IMR-90 (cell line): ENCODE measurements at regions not wholly inside any gene's neighbourhood (a gene's known extent, or its start where the extent isn't known, plus 50 kb on each side); places are given as distances from the start of the nearest gene placed in this dataset.

Experiments used
- ATAC-seq: fragments of 200-7000 bp; cut with Tn5 transposase; 2 replicates; pipeline ENCODE4 v1.9.1; 2020; ENCODE audit warnings: low read depth, mild to moderate bottlenecking, moderate library complexity
- BruUV-seq: library from RNA; stranded (reverse); fragments of 400-500 nt; replicated peaks from 2 replicates; lab custom pipeline; 2021; lab: Mats Ljungman, UMichigan
- CTCF ChIA-PET: fragments of 300-600 bp; formaldehyde crosslinking; extraction: SDS; loops from one replicate; lab custom pipeline; 2021; ENCODE audit warnings: antibody characterized with exemption; lab: Yijun Ruan, JAX
- POLR2A ChIA-PET: fragments of 300-600 bp; sonication (Branson Sonifier 250); formaldehyde crosslinking; loops from one replicate; lab custom pipeline; 2022; ENCODE audit warnings: antibody characterized with exemption; ENCODE audit not compliant: unreplicated experiment; lab: Charles Lee
- DNase-seq: peaks from one replicate; pipeline ENCODE4 v3.0.0; 2013
- H2AFZ ChIP-seq: replicated peaks from 2 replicates; pipeline ENCODE3; 2013; ENCODE audit warnings: low read length, mild to moderate bottlenecking; ENCODE audit not compliant: poor library complexity
- H2AK5ac ChIP-seq: 2 replicates; pipeline ENCODE4 v1.6.1; 2013; ENCODE audit warnings: low read depth, low read length, inconsistent platforms
- H2AK9ac ChIP-seq: replicated peaks from 2 replicates; pipeline ENCODE3; 2013; ENCODE audit warnings: mild to moderate bottlenecking, low read depth, low read length, moderate library complexity; ENCODE audit not compliant: poor library complexity
- H2BK120ac ChIP-seq: 2 replicates; pipeline ENCODE4 v1.6.1; 2013; ENCODE audit warnings: low read depth, low read length, inconsistent platforms
- H2BK15ac ChIP-seq: 3 replicates; pipeline ENCODE4 v1.6.1; 2013; ENCODE audit warnings: low read depth, low read length, inconsistent platforms
- H2BK20ac ChIP-seq: 2 replicates; pipeline ENCODE4 v1.6.1; 2013; ENCODE audit warnings: low read depth, mild to moderate bottlenecking, inconsistent platforms, low read length, moderate library complexity
- H2BK5ac ChIP-seq: 2 replicates; pipeline ENCODE4 v1.6.1; 2013; ENCODE audit warnings: mild to moderate bottlenecking, low read depth, low read length, inconsistent platforms; ENCODE audit not compliant: poor library complexity, severe bottlenecking
- H3K14ac ChIP-seq: replicated peaks from 2 replicates; pipeline ENCODE4 v1.6.1; 2013; ENCODE audit warnings: low read depth, low read length, inconsistent platforms
- H3K18ac ChIP-seq: 2 replicates; pipeline ENCODE4 v1.6.1; 2013; ENCODE audit warnings: low read depth, low read length, control low read depth
- H3K23ac ChIP-seq: 2 replicates; pipeline ENCODE4 v1.6.1; 2013; ENCODE audit warnings: low read depth, low read length, inconsistent platforms
- H3K27ac ChIP-seq: 2 replicates; pipeline ENCODE4 v1.5.1; 2013; ENCODE audit warnings: mild to moderate bottlenecking, control low read depth, low read length; ENCODE audit not compliant: insufficient read depth
- H3K27me3 ChIP-seq: 2 replicates; pipeline ENCODE4 v1.6.1; 2013; ENCODE audit warnings: low read length; ENCODE audit not compliant: control insufficient read depth, insufficient read depth
- H3K36me3 ChIP-seq: 2 replicates; pipeline ENCODE4 v1.6.1; 2013; ENCODE audit warnings: low read length, mixed read lengths; ENCODE audit not compliant: control insufficient read depth, insufficient read depth
- H3K4ac ChIP-seq: 2 replicates; pipeline ENCODE4 v1.6.1; 2013; ENCODE audit warnings: low read depth, low read length, inconsistent platforms
- H3K4me1 ChIP-seq: 2 replicates; pipeline ENCODE4 v1.6.1; 2013; ENCODE audit warnings: low read length, mixed read lengths; ENCODE audit not compliant: control insufficient read depth, insufficient read depth
- H3K4me2 ChIP-seq: 2 replicates; pipeline ENCODE4 v1.6.1; 2013; ENCODE audit warnings: low read depth, mild to moderate bottlenecking, control low read depth, low read length, moderate library complexity
- H3K4me3 ChIP-seq: 2 replicates; pipeline ENCODE4 v1.5.1; 2013; ENCODE audit warnings: low read depth, mild to moderate bottlenecking, control low read depth, low read length, moderate library complexity; ENCODE audit not compliant: insufficient read depth
- H3K56ac ChIP-seq: 2 replicates; pipeline ENCODE4 v1.6.1; 2013; ENCODE audit warnings: low read length, inconsistent platforms; ENCODE audit not compliant: insufficient read depth; ENCODE audit errors: extremely low read depth
- H3K79me1 ChIP-seq, 2 experiments: 2 replicates each; pipeline ENCODE4 v1.6.1; 2013; ENCODE audit warnings: low read length in 2 of 2, inconsistent platforms in 1 of 2, low read depth in 1 of 2
- H3K9ac ChIP-seq: 2 replicates; pipeline ENCODE4 v1.6.1; 2013; ENCODE audit warnings: low read depth, low read length, control low read depth
- H3K9me1 ChIP-seq: 2 replicates; pipeline ENCODE4 v1.6.1; 2013; ENCODE audit warnings: low read length, inconsistent platforms; ENCODE audit not compliant: insufficient read depth
- H3K9me3 ChIP-seq: 2 replicates; pipeline ENCODE4 v1.6.1; 2013; ENCODE audit warnings: low read length; ENCODE audit not compliant: control insufficient read depth, insufficient read depth
- H4K20me1 ChIP-seq: 2 replicates; pipeline ENCODE4 v1.6.1; 2013; ENCODE audit warnings: low read length, inconsistent platforms; ENCODE audit not compliant: insufficient read depth
- H4K5ac ChIP-seq: 2 replicates; pipeline ENCODE4 v1.6.1; 2013; ENCODE audit warnings: mild to moderate bottlenecking, low read depth, low read length, control low read depth
- H4K8ac ChIP-seq, 2 experiments: 2 replicates each; pipeline ENCODE4 v1.6.1; 2013; ENCODE audit warnings: low read depth in 2 of 2, low read length in 2 of 2, control low read depth in 1 of 2, inconsistent platforms in 1 of 2
- H4K91ac ChIP-seq: 2 replicates; pipeline ENCODE4 v1.6.1; 2013; ENCODE audit warnings: low read depth, low read length, inconsistent platforms; ENCODE audit not compliant: insufficient read depth
- CEBPB ChIP-seq: IDR thresholded peaks from 2 replicates; pipeline ENCODE4 v1.6.1; 2012; ENCODE audit warnings: low read depth, low read length, improper control_type of control experiment
- MAFK ChIP-seq: IDR thresholded peaks from 2 replicates; pipeline ENCODE4 v1.6.1; 2012; ENCODE audit warnings: low read depth, low read length, improper control_type of control experiment
- WGBS, 2 experiments: methylation state at CpG; one replicate each; pipeline versions ENCODE4 v1.1.5 to v1.1.7; 2013; ENCODE audit warnings: missing lambda C conversion rate in 2 of 2; ENCODE audit not compliant: insufficient read length in 1 of 2; ENCODE audit errors: extremely low coverage in 2 of 2; 5-methylcytosine and 5-hydroxymethylcytosine counted together
- dilution Hi-C: fragments of 300-500 bp; cut with HindIII; formaldehyde crosslinking; loops from one replicate; pipeline ENCODE4 v1.14.3; 2018; ENCODE audit warnings: low sequenced_read_pairs; ENCODE audit not compliant: unreplicated experiment
- in situ Hi-C: fragments of 300-500 bp; cut with MboI; formaldehyde crosslinking; loops from 3 replicates; pipeline ENCODE4 v1.14.3; 2019; ENCODE audit warnings: low sequenced_read_pairs, inconsistent platforms, mixed read lengths
- intact Hi-C: fragments of 100-400 bp; cut with micrococcal nuclease; formaldehyde crosslinking; loops from 2 replicates; pipeline ENCODE4 v1.10.0; 2022
- TF ChIP-seq, protein P1 (sequence below): conservative IDR thresholded peaks from 2 replicates; pipeline ENCODE4 v1.5.1; 2012; ENCODE audit warnings: mild to moderate bottlenecking, low read depth, low read length, improper control_type of control experiment

DNA sequence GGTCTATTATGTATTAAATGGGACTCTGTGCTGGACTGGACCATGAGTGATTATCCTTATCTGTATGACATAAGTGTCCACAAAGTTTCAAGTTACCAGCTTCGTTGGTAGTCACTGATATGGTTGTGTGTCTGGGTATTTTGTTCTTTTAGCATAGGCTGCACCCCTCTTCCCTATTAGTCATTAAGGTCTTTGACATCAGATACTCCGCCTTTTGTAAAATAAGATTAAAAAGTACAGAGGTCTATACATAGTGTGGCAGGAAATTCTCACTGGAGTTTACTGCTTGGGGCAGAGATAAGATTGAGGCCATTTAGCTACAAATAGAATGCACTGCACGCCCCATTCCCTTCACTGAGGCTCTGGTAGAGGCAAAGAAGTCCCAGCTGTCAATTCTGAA is 99.4 kb downstream of the TMEM215 start:
- H3K4me1 ChIP-seq = no peaks in the 10 kb centered on the region
- intact Hi-C loops (no loop called here), in situ Hi-C loops (no loop called here), dilution Hi-C loops (no loop called here)
- no peak overlapping the region for H2BK5ac ChIP-seq
- ChIA-PET CTCF (no interaction called here), POLR2A (no interaction called here)
- no peak overlapping the region for H2BK120ac ChIP-seq
- no peak overlapping the region for H4K91ac ChIP-seq
- no peak overlapping the region for H3K23ac ChIP-seq
- ATAC-seq = no peak
- no peak overlapping the region for H4K5ac ChIP-seq
- no peaks in the 10 kb centered on the region for H3K9me3 ChIP-seq
- no peak overlapping the region for H2AFZ ChIP-seq
- TF ChIP-seq CEBPB (no peak), MAFK (no peak)
- TF ChIP-seq, protein P1, sequence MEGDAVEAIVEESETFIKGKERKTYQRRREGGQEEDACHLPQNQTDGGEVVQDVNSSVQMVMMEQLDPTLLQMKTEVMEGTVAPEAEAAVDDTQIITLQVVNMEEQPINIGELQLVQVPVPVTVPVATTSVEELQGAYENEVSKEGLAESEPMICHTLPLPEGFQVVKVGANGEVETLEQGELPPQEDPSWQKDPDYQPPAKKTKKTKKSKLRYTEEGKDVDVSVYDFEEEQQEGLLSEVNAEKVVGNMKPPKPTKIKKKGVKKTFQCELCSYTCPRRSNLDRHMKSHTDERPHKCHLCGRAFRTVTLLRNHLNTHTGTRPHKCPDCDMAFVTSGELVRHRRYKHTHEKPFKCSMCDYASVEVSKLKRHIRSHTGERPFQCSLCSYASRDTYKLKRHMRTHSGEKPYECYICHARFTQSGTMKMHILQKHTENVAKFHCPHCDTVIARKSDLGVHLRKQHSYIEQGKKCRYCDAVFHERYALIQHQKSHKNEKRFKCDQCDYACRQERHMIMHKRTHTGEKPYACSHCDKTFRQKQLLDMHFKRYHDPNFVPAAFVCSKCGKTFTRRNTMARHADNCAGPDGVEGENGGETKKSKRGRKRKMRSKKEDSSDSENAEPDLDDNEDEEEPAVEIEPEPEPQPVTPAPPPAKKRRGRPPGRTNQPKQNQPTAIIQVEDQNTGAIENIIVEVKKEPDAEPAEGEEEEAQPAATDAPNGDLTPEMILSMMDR = no peak
- no peak overlapping the region for H2BK15ac ChIP-seq
- H3K14ac ChIP-seq = no peak overlapping the region
- BruUV-seq = no TSS peak
- no peak overlapping the region for H3K18ac ChIP-seq
- H3K36me3 ChIP-seq = no peaks in the 10 kb centered on the region
- no peaks in the 10 kb centered on the region for H3K9me1 ChIP-seq
- H3K4me2 ChIP-seq = no peak overlapping the region
- WGBS, 2 experiments = no CpG with 5 or more reads among the region's 3 CpGs
- H3K56ac ChIP-seq = no peak overlapping the region
- no peaks in the 10 kb centered on the region for H3K79me1 ChIP-seq
- no peak overlapping the region for H4K8ac ChIP-seq
- no peak overlapping the region for H3K27ac ChIP-seq
- no peak overlapping the region for H2AK9ac ChIP-seq
- no peak overlapping the region for H3K4me3 ChIP-seq
- H2BK20ac ChIP-seq = no peak overlapping the region
- no peak overlapping the region for H3K9ac ChIP-seq
- H3K27me3 ChIP-seq = no peaks in the 10 kb centered on the region
- no peaks in the 10 kb centered on the region for H4K20me1 ChIP-seq
- H2AK5ac ChIP-seq = no peak overlapping the region
- DNase-seq = no peak
- H3K4ac ChIP-seq = no peak overlapping the region
